HepG2 (cell line): ENCODE measurements at regions not wholly inside any gene's neighbourhood (a gene's known extent, or its start where the extent isn't known, plus 50 kb on each side); places are given as distances from the start of the nearest gene placed in this dataset.

Source experiments
- ATAC-seq: fragments of 200-7000 bp; cut with Tn5 transposase; 3 replicates; pipeline ENCODE4 v1.9.1; 2020; ENCODE audit warnings: mild to moderate bottlenecking, moderate library complexity
- BruUV-seq: library from RNA; stranded (reverse); fragments of 400-500 nt; replicated peaks from 2 replicates; lab custom pipeline; 2021; lab: Mats Ljungman, UMichigan
- CTCF ChIA-PET: fragments of 300-600 bp; formaldehyde crosslinking; extraction: SDS; loops from one replicate; lab custom pipeline; 2021; ENCODE audit warnings: low total read pairs, inconsistent platforms, low intra/inter-chr PET ratio; lab: Yijun Ruan, JAX
- POLR2A ChIA-PET: fragments of 350-600 bp; sonication (Branson Sonifier 250); formaldehyde crosslinking; loops from one replicate; lab custom pipeline; 2020; ENCODE audit warnings: antibody characterized with exemption, inconsistent platforms; lab: Yijun Ruan, JAX
- DNase-seq: peaks from one replicate; pipeline ENCODE4 v3.0.0-alpha.2; 2015; ENCODE audit warnings: low spot score
- FAIRE-seq: peaks from 3 replicates; lab custom pipeline; 2011; peaks lifted over from hg19 to GRCh38; lab: Jason Lieb, UNC
- H2AFZ ChIP-seq: one replicate; pipeline ENCODE4 v1.6.1; 2011; ENCODE audit warnings: low read length, inconsistent platforms
- H3K27ac ChIP-seq: fragments of 300-600 bp; 3 replicates; pipeline ENCODE4 v1.8.0; 2011; ENCODE audit warnings: mixed run types, mild to moderate bottlenecking, mixed read lengths, low read length, inconsistent platforms; ENCODE audit not compliant: insufficient read depth; ENCODE audit errors: extremely low read length
- H3K27me3 ChIP-seq, 2 experiments: fragments of 200-600 bp in 1 of 2; 2 replicates in 1 of 2; 3 replicates in 1 of 2; pipeline versions ENCODE4 v1.6.0 to v1.8.0; 2011; ENCODE audit warnings: low read length in 2 of 2, mild to moderate bottlenecking in 2 of 2, moderate library complexity in 2 of 2, inconsistent platforms in 1 of 2; ENCODE audit not compliant: insufficient read depth in 2 of 2, control insufficient read depth in 1 of 2
- H3K36me3 ChIP-seq, 2 experiments: fragments of 200-600 bp in 1 of 2; replicated peaks in 1 of 2; 2 replicates in 1 of 2; 3 replicates in 1 of 2; pipeline versions ENCODE4 v1.5.1 to v1.8.0; 2011; ENCODE audit warnings: low read length in 2 of 2, inconsistent platforms in 1 of 2; ENCODE audit not compliant: insufficient read depth in 2 of 2, control insufficient read depth in 1 of 2
- H3K4me1 ChIP-seq: 2 replicates; pipeline ENCODE4 v1.5.1; 2012; ENCODE audit warnings: low read length, inconsistent platforms; ENCODE audit not compliant: insufficient read depth
- H3K4me2 ChIP-seq: 2 replicates; pipeline ENCODE4 v1.6.0; 2011; ENCODE audit warnings: low read depth, low read length, inconsistent platforms
- H3K4me3 ChIP-seq, 3 experiments: fragments of 200-600 bp in 1 of 3; sonication (generic), shearing (Covaris generic) in 1 of 3; replicated peaks in 1 of 3; 2 replicates each; pipeline ENCODE4 v1.5.1; 2011 to 2016; ENCODE audit warnings: low read length in 3 of 3, inconsistent platforms in 2 of 3, low read depth in 2 of 3, mild to moderate bottlenecking in 2 of 3, control low read depth in 1 of 3, mixed read lengths in 1 of 3; ENCODE audit not compliant: insufficient read depth in 1 of 3
- H3K79me2 ChIP-seq: one replicate; pipeline ENCODE4 v1.6.1; 2011; ENCODE audit warnings: low read length, inconsistent platforms; ENCODE audit not compliant: insufficient read depth
- H3K9ac ChIP-seq: 2 replicates; pipeline ENCODE4 v1.6.0; 2011; ENCODE audit warnings: mild to moderate bottlenecking, low read depth, low read length, inconsistent platforms; ENCODE audit not compliant: insufficient read depth
- H3K9me3 ChIP-seq: 2 replicates; pipeline ENCODE4 v1.5.1; 2012; ENCODE audit warnings: mild to moderate bottlenecking, low read length
- H4K20me1 ChIP-seq: 2 replicates; pipeline ENCODE4 v1.6.0; 2011; ENCODE audit warnings: inconsistent platforms, mild to moderate bottlenecking, low read length, moderate library complexity; ENCODE audit not compliant: insufficient read depth
- FOXC1 ChIP-seq: sonication (generic); formaldehyde crosslinking; IDR thresholded peaks from 2 replicates; pipeline ENCODE4 v1.8.0; 2022; ENCODE audit warnings: mild to moderate bottlenecking, missing genetic modification reagents, borderline replicate concordance
- FOXJ3 ChIP-seq: sonication (generic); formaldehyde crosslinking; IDR thresholded peaks from 2 replicates; pipeline ENCODE4 v1.4.0; 2020; ENCODE audit warnings: missing genetic modification reagents, mild to moderate bottlenecking, borderline replicate concordance
- HNF4A ChIP-seq: sonication (generic); formaldehyde crosslinking; IDR thresholded peaks from 2 replicates; pipeline ENCODE4 v1.4.0; 2020; ENCODE audit warnings: missing genetic modification reagents
- HNRNPLL ChIP-seq: fragments of 200-400 bp; formaldehyde crosslinking; IDR thresholded peaks from 2 replicates; pipeline ENCODE4 v1.6.1; 2017; ENCODE audit warnings: mild to moderate bottlenecking, low read depth, low read length; ENCODE audit not compliant: poor library complexity, severe bottlenecking
- KIAA2018 ChIP-seq: sonication (generic); formaldehyde crosslinking; IDR thresholded peaks from 2 replicates; pipeline ENCODE4 v1.5.0; 2020; ENCODE audit warnings: mild to moderate bottlenecking, missing genetic modification reagents, borderline replicate concordance
- SNAI1 ChIP-seq: sonication (generic); formaldehyde crosslinking; IDR thresholded peaks from 2 replicates; pipeline ENCODE4 v1.5.0; 2020; ENCODE audit warnings: mild to moderate bottlenecking, missing genetic modification reagents, borderline replicate concordance
- TFDP2 ChIP-seq: sonication (generic); formaldehyde crosslinking; IDR thresholded peaks from 2 replicates; pipeline ENCODE4 v1.4.0; 2020; ENCODE audit warnings: missing genetic modification reagents
- ZNF263 ChIP-seq: sonication (generic); formaldehyde crosslinking; IDR thresholded peaks from 2 replicates; pipeline ENCODE4 v1.4.0; 2020; ENCODE audit warnings: missing genetic modification reagents
- ZNF44 ChIP-seq: sonication (generic); formaldehyde crosslinking; IDR thresholded peaks from 2 replicates; pipeline ENCODE4 v1.5.1; 2020; ENCODE audit warnings: mild to moderate bottlenecking, missing genetic modification reagents
- ZNF550 ChIP-seq: sonication (generic); formaldehyde crosslinking; IDR thresholded peaks from 2 replicates; pipeline ENCODE4 v1.4.0; 2020; ENCODE audit warnings: mild to moderate bottlenecking, missing genetic modification reagents, borderline replicate concordance
- ZNF562 ChIP-seq: sonication (generic); formaldehyde crosslinking; IDR thresholded peaks from 2 replicates; pipeline ENCODE4 v1.8.0; 2022; ENCODE audit warnings: missing genetic modification reagents, borderline replicate concordance
- ZNF678 ChIP-seq: sonication (generic); formaldehyde crosslinking; IDR thresholded peaks from 2 replicates; pipeline ENCODE4 v1.4.0; 2020; ENCODE audit warnings: mild to moderate bottlenecking, missing genetic modification reagents
- WGBS: methylation state at CpG from one replicate; pipeline ENCODE4 v1.1.6; 2017; ENCODE audit warnings: low lambda C conversion rate; 5-methylcytosine and 5-hydroxymethylcytosine counted together
- in situ Hi-C: cut with HindIII; loops from 2 replicates; pipeline ENCODE4 v1.10.0; 2017; ENCODE audit warnings: low pct_unique_long_range_greater_than_20kb; ENCODE audit not compliant: extremely low pct_ligation_motif_present
- intact Hi-C: fragments of 100-400 bp; cut with micrococcal nuclease; formaldehyde crosslinking; loops from one replicate; pipeline ENCODE4 v1.10.0; 2022; ENCODE audit not compliant: unreplicated experiment

GRCh38 chr2:239629926-239630617 is 229.3 kb upstream of the HDAC4 start (continued):
- no peak for TF ChIP-seq HNRNPLL
- TF ChIP-seq TFDP2 = no peak
- no peak for TF ChIP-seq ZNF550 (CRISPR knock-in tag)
- TF ChIP-seq ZNF678 (CRISPR knock-in tag) = no peak

GRCh38 chr2:239626961-239627592 is 226.3 kb upstream of the HDAC4 start:
- ChIA-PET POLR2A (no interaction called here), CTCF (no interaction called here)
- H2AFZ ChIP-seq = no peak overlapping the region
- no peak overlapping the region for H3K4me3 ChIP-seq
- in situ Hi-C loops = no loop called here
- BruUV-seq = no TSS peak
- FAIRE-seq (no peak), DNase-seq (no peak), ATAC-seq (no peak)
- no peak overlapping the region for H3K27ac ChIP-seq
- H3K9ac ChIP-seq = no peak overlapping the region
- 17% methylated on average over 8 of the region's 16 CpGs for WGBS
- no peaks in the 10 kb centered on the region for H3K36me3 ChIP-seq
- intact Hi-C loops = no loop called here
- H4K20me1 ChIP-seq = no peaks in the 10 kb centered on the region
- no peak for TF ChIP-seq SNAI1 (CRISPR knock-in tag)
- TF ChIP-seq KIAA2018 (CRISPR knock-in tag) = no peak
- no peak for TF ChIP-seq ZNF263 (CRISPR knock-in tag)
- no peak for TF ChIP-seq ZNF562
- TF ChIP-seq HNF4A (CRISPR knock-in tag) = no peak
- no peak for TF ChIP-seq FOXJ3 (CRISPR knock-in tag)
- TF ChIP-seq FOXC1 = no peak
- TF ChIP-seq ZNF44 (CRISPR knock-in tag) = no peak
- no peaks in the 10 kb centered on the region for H3K9me3 ChIP-seq
- H3K4me1 ChIP-seq = no peaks in the 10 kb centered on the region
- H3K27me3 ChIP-seq = peaks cover 1 to 22% of the 10 kb centered on the region in 2 experiments; a peak in 3 of 5 replicates
- H3K4me2 ChIP-seq = no peak overlapping the region
- H3K79me2 ChIP-seq = no peaks in the 10 kb centered on the region
